ENCODE measurements at regions not wholly inside any gene's neighbourhood (a gene's known extent, or its start where the extent isn't known, plus 50 kb on each side); places are given as distances from the start of the nearest gene placed in this dataset.

GRCh38 chr2:83665894-83666293 lies 793.2 kb downstream of the SUCLG1 start:
- Histone ChIP-seq H3K9me3 (no peaks in the 10 kb centered on the region), H3K4me3 (no peak overlapping the region), H3K27ac (no peak overlapping the region), H3K4me1 (no peaks in the 10 kb centered on the region), H3K27me3 (no peaks in the 10 kb centered on the region), H3K36me3 (no peaks in the 10 kb centered on the region)
- DNase-seq (ENCODE audit: low spot score in 2 of 2): no peak
- WGBS: 59% methylated on average over 2 of the region's 2 CpGs
- TF ChIP-seq EP300 (IDR thresholded peaks at IDR 0.05): no peak
- no peak for TF ChIP-seq CTCF (IDR thresholded peaks at IDR 0.05)
- no peak for TF ChIP-seq POLR2A (IDR thresholded peaks at IDR 0.05)
- TF ChIP-seq POLR2AphosphoS5 (IDR thresholded peaks at IDR 0.05): no peak

GRCh38 chr2:83665154-83665553 lies 793.9 kb downstream of the SUCLG1 start:
- Histone ChIP-seq H3K36me3 (no peaks in the 10 kb centered on the region), H3K9me3 (no peaks in the 10 kb centered on the region), H3K27me3 (no peaks in the 10 kb centered on the region), H3K4me1 (no peaks in the 10 kb centered on the region), H3K27ac (no peak overlapping the region), H3K4me3 (no peak overlapping the region)
- no peak for TF ChIP-seq POLR2AphosphoS5 (IDR thresholded peaks at IDR 0.05)
- TF ChIP-seq EP300 (IDR thresholded peaks at IDR 0.05): no peak
- no peak for TF ChIP-seq POLR2A (IDR thresholded peaks at IDR 0.05)
- TF ChIP-seq CTCF (IDR thresholded peaks at IDR 0.05): no peak
- no peak for DNase-seq (ENCODE audit: low spot score in 2 of 2)
- 95% methylated on average over 1 of the region's 1 CpG for WGBS

GRCh38 chr2:83661711-83662110 lies 797.4 kb downstream of the SUCLG1 start:
- WGBS: 65% methylated on average over 1 of the region's 1 CpG
- Histone ChIP-seq H3K9me3 (no peaks in the 10 kb centered on the region), H3K27me3 (no peaks in the 10 kb centered on the region), H3K4me3 (no peak overlapping the region), H3K36me3 (no peaks in the 10 kb centered on the region), H3K27ac (no peak overlapping the region), H3K4me1 (no peaks in the 10 kb centered on the region)
- no peak for DNase-seq (ENCODE audit: low spot score in 2 of 2)
- no peak for TF ChIP-seq POLR2A (IDR thresholded peaks at IDR 0.05)
- no peak for TF ChIP-seq EP300 (IDR thresholded peaks at IDR 0.05)
- no peak for TF ChIP-seq CTCF (IDR thresholded peaks at IDR 0.05)
- no peak for TF ChIP-seq POLR2AphosphoS5 (IDR thresholded peaks at IDR 0.05)

- no peaks in the 10 kb centered on the region for H3K4me1 ChIP-seq
- TF ChIP-seq CTCF (IDR thresholded peaks at IDR 0.05) (no peak), EP300 (IDR thresholded peaks at IDR 0.05) (no peak), POLR2A (IDR thresholded peaks at IDR 0.05) (no peak), POLR2AphosphoS5 (IDR thresholded peaks at IDR 0.05) (no peak)
Observed at GRCh38 chr2:83654091-83654611, 804.9 kb downstream of the SUCLG1 start.

GRCh38 chr2:83650898-83651297 lies 808.2 kb downstream of the SUCLG1 start:
- no peak overlapping the region for H3K27ac ChIP-seq
- TF ChIP-seq CTCF (IDR thresholded peaks at IDR 0.05) (no peak), POLR2AphosphoS5 (IDR thresholded peaks at IDR 0.05) (no peak), EP300 (IDR thresholded peaks at IDR 0.05) (no peak), POLR2A (IDR thresholded peaks at IDR 0.05) (no peak)
- H3K36me3 ChIP-seq: no peaks in the 10 kb centered on the region
- H3K9me3 ChIP-seq: no peaks in the 10 kb centered on the region
- H3K4me3 ChIP-seq: no peak overlapping the region
- H3K4me1 ChIP-seq: no peaks in the 10 kb centered on the region
- no peaks in the 10 kb centered on the region for H3K27me3 ChIP-seq
- DNase-seq (ENCODE audit: low spot score in 2 of 2): no peak
- 32% methylated on average over 1 of the region's 1 CpG for WGBS

More at GRCh38 chr2:83654091-83654611, 804.9 kb downstream of the SUCLG1 start:
- no peaks in the 10 kb centered on the region for H3K36me3 ChIP-seq
- H3K4me3 ChIP-seq: no peak overlapping the region
- WGBS: 72% methylated on average over 1 of the region's 1 CpG
- no peak for DNase-seq (ENCODE audit: low spot score in 2 of 2)
- no peaks in the 10 kb centered on the region for H3K27me3 ChIP-seq
- no peaks in the 10 kb centered on the region for H3K9me3 ChIP-seq
- no peak overlapping the region for H3K27ac ChIP-seq
